ENCODE measurements at regions not wholly inside any gene's neighbourhood (a gene's known extent, or its start where the extent isn't known, plus 50 kb on each side); places are given as distances from the start of the nearest gene placed in this dataset.

- Histone ChIP-seq H3K14ac (ENCODE audit: insufficient read depth, low read length) (no peak overlapping the region), H3K9ac (ENCODE audit: extremely low read depth, insufficient read length, low read length) (no peak overlapping the region), H4K91ac (ENCODE audit: insufficient read length, low read depth, low read length) (no peak overlapping the region), H4K5ac (ENCODE audit: insufficient read length, low read depth, low read length) (no peak overlapping the region), H2BK120ac (ENCODE audit: low read depth, low read length, poor library complexity, severe bottlenecking) (no peak overlapping the region), H3K27ac (ENCODE audit: insufficient read length, low read depth, low read length) (no peak overlapping the region), H3K56ac (ENCODE audit: insufficient read length, low read depth, low read length) (no peak overlapping the region), H3K27me3 (ENCODE audit: insufficient read depth, low read length) (no peaks in the 10 kb centered on the region), H3T11ph (ENCODE audit: low read length) (no peak overlapping the region), H2BK15ac (ENCODE audit: low read depth, low read length) (no peak overlapping the region), H3K23ac (ENCODE audit: insufficient read length, low read depth, low read length) (no peak overlapping the region), H3K79me1 (ENCODE audit: insufficient read depth, low read depth, low read length, poor library complexity, severe bottlenecking) (no peaks in the 10 kb centered on the region), H3K4me1 (ENCODE audit: insufficient read depth, low read length) (no peaks in the 10 kb centered on the region), H3K9me3 (ENCODE audit: control insufficient read depth, low read depth, low read length) (no peaks in the 10 kb centered on the region), H2AK5ac (ENCODE audit: insufficient read length, low read length) (no peak overlapping the region), H3K4me2 (ENCODE audit: insufficient read depth, insufficient read length, low read length) (no peak overlapping the region), H2BK5ac (ENCODE audit: insufficient read length, low read length) (no peak overlapping the region), H4K20me1 (ENCODE audit: control insufficient read depth, insufficient read depth, insufficient read length) (no peaks in the 10 kb centered on the region), H2AFZ (ENCODE audit: low read length) (no peak overlapping the region), H2BK12ac (ENCODE audit: insufficient read length, low read depth, low read length) (no peak overlapping the region), H2BK20ac (ENCODE audit: low read depth, low read length, poor library complexity, severe bottlenecking) (no peak overlapping the region), H3K18ac (ENCODE audit: insufficient read length, low read depth, low read length) (no peak overlapping the region), H3K23me2 (ENCODE audit: insufficient read length, low read depth, low read length, poor library complexity, severe bottlenecking) (no peaks in the 10 kb centered on the region), H3K4ac (ENCODE audit: low read depth, low read length) (no peak overlapping the region), H3K79me2 (ENCODE audit: insufficient read depth, low read length) (no peaks in the 10 kb centered on the region), H4K8ac (replicated peaks; ENCODE audit: insufficient read length, low read depth, low read length) (no peak overlapping the region)
- TF ChIP-seq CTCF (conservative IDR thresholded peaks at IDR 0.05): no peak
- DNase-seq: no peak
- Mint-ChIP-seq H3K4me1 (0 out of 4 replicates have a peak, but pooled peaks cover 0 to 2% of the 10 kb centered on the region in 2 experiments), H3K27ac (no peak overlapping the region), H3K4me3 (no peak overlapping the region), H3K27me3 (ENCODE audit: low read depth) (no peaks in the 10 kb centered on the region; the same call in 1 of the 2 replicates), H3K36me3 (ENCODE audit: insufficient read depth in 1 of 3, low read depth in 3 of 3) (peaks cover 5 to 10% (median 6%) of the 10 kb centered on the region in 3 experiments; a peak in 6 of 7 replicates), H3K9me3 (peaks cover 5 to 11% of the 10 kb centered on the region in 2 experiments; a peak in 4 of 5 replicates)
- WGBS (ENCODE audit: extremely low coverage, insufficient read length, low lambda C conversion rate): no CpG with 5 or more reads among the region's 3 CpGs
Measured at GRCh38 chr3:104676241-104676640, 690.5 kb upstream of the ALCAM start.
